Kidney (tissue), 13 donors: ENCODE measurements at regions not wholly inside any gene's neighbourhood (a gene's known extent, or its start where the extent isn't known, plus 50 kb on each side); places are given as distances from the start of the nearest gene placed in this dataset.

Experiments used
- DNase-seq, 5 donors: peaks; one replicate each; pipeline ENCODE4 v3.0.0-alpha.2; 2013 to 2020
- FAIRE-seq: peaks from 2 replicates; lab custom pipeline; 2012; peaks lifted over from hg19 to GRCh38; lab: Jason Lieb, UNC
- H3K27ac ChIP-seq, 2 donors: one replicate each; pipeline ENCODE4 v1.7.0; 2013; ENCODE audit warnings: low read depth in 2 of 2, low read length in 2 of 2, inconsistent platforms in 1 of 2
- H3K27me3 ChIP-seq: one replicate; pipeline ENCODE4 v1.7.1; 2013; ENCODE audit warnings: low read length, inconsistent platforms; ENCODE audit not compliant: control insufficient read depth, insufficient read depth
- H3K36me3 ChIP-seq, 3 donors: one replicate each; pipeline versions ENCODE4 v1.7.0 to v1.7.1; 2013; ENCODE audit warnings: low read length in 3 of 3, control low read depth in 1 of 3, inconsistent platforms in 1 of 3; ENCODE audit not compliant: insufficient read depth in 3 of 3, control insufficient read depth in 2 of 3
- H3K4me1 ChIP-seq, 3 donors: one replicate each; pipeline versions ENCODE4 v1.7.0 to v1.7.1; 2013; ENCODE audit warnings: low read length in 3 of 3, inconsistent platforms in 1 of 3, low read depth in 1 of 3; ENCODE audit not compliant: control insufficient read depth in 2 of 3, insufficient read depth in 2 of 3
- H3K4me3 ChIP-seq, 3 donors: one replicate each; pipeline versions ENCODE4 v1.7.0 to v1.8.1; 2013; ENCODE audit warnings: low read length in 3 of 3, control low read depth in 1 of 3, inconsistent platforms in 1 of 3
- H3K9ac ChIP-seq, 3 donors: one replicate each; pipeline versions ENCODE4 v1.7.0 to v1.7.1; 2013; ENCODE audit warnings: low read length in 3 of 3, control low read depth in 1 of 3, inconsistent platforms in 1 of 3
- H3K9me3 ChIP-seq, 3 donors: one replicate each; pipeline versions ENCODE4 v1.7.0 to v1.7.1; 2013; ENCODE audit warnings: low read length in 3 of 3, control low read depth in 1 of 3, inconsistent platforms in 1 of 3; ENCODE audit not compliant: control insufficient read depth in 2 of 3, insufficient read depth in 1 of 3
- intact Hi-C: fragments of 100-400 bp; cut with DNase I; formaldehyde crosslinking; loops from one replicate; pipeline ENCODE4 v1.11.1; 2022
- TF ChIP-seq, protein P1 (sequence below): IDR thresholded peaks from 3 replicates; pipeline ENCODE4 v1.5.1; 2012; ENCODE audit warnings: mild to moderate bottlenecking, moderate library complexity, borderline replicate concordance; ENCODE audit not compliant: insufficient read depth; ENCODE audit errors: extremely low read depth
- donor health status: control.
- donor health status: control.
- donor health status: control.
- donor health status: control.
- donor health status: control.
- donor health status: DM: yes; HTN: yes; CAD: no.
- donor health status: Normal renal cell carcinoma (clear cell type).

DNA sequence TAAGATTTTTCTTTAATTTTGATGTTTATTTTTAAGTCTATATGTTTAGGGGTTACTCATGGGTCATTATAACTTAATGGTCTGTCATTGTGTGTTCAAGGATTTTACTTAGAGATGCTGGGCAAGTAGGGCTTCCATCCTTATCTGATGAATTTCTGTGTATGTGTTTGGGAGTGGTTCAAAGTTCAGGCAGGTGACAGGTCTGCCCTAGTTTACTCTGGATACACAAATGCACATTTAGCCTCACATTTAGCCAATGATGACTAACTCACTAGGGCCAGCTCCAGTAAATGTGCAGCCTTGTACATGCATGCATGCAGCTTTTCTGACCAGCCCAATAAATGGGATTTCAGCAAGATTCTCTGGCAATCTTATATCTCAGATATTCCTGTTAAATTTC is 554.1 kb downstream of the SI start:
- intact Hi-C loops: no loop called here

DNA sequence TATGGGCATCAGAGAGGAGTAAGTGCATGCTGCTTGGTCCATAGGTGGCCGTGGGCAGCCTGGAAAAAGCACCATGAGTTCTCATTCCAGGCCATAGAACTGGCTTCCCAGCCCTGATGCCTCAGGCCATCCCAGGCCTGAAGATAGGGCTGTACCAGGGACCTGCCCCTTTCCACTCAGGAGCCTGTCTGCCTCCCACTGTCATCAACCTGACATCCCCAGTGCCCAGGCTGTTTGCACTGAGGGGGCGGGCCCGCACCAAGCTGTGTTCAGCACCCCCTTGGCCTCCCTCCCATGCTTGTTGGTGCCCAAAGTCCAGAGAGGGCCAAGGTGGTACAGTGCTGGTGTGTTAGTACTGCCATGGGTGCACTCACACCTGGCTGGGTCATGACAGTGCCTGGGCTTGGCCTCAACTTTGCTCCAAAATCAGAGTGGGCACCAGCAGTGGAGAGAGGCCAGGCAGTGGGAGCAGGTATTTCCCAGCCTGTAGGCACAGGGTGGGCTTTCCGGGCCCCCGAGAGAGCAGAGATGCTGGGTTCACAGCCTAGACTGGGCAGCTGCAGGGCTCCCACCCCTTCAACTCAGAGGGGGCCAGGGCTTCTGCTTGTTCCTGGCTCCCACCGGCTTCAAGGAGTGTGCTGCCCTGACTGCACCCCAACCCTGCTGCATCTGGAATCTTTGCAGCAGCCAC is 556.1 kb downstream of the SI start:
- intact Hi-C loops: no loop called here
- no peak for DNase-seq
- Histone ChIP-seq H3K9ac (no peak overlapping the region), H3K27me3 (no peaks in the 10 kb centered on the region), H3K9me3 (peaks cover 0 to 6% (median 0%) of the 10 kb centered on the region in 3 donors), H3K4me3 (no peak overlapping the region), H3K27ac (no peak overlapping the region), H3K36me3 (no peaks in the 10 kb centered on the region), H3K4me1 (no peaks in the 10 kb centered on the region)
- FAIRE-seq: no peak
- TF ChIP-seq, protein P1, sequence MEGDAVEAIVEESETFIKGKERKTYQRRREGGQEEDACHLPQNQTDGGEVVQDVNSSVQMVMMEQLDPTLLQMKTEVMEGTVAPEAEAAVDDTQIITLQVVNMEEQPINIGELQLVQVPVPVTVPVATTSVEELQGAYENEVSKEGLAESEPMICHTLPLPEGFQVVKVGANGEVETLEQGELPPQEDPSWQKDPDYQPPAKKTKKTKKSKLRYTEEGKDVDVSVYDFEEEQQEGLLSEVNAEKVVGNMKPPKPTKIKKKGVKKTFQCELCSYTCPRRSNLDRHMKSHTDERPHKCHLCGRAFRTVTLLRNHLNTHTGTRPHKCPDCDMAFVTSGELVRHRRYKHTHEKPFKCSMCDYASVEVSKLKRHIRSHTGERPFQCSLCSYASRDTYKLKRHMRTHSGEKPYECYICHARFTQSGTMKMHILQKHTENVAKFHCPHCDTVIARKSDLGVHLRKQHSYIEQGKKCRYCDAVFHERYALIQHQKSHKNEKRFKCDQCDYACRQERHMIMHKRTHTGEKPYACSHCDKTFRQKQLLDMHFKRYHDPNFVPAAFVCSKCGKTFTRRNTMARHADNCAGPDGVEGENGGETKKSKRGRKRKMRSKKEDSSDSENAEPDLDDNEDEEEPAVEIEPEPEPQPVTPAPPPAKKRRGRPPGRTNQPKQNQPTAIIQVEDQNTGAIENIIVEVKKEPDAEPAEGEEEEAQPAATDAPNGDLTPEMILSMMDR: no peak

More for the DNA sequence above, 554.1 kb downstream of the SI start:
- Histone ChIP-seq H3K9ac (no peak overlapping the region), H3K4me3 (no peak overlapping the region), H3K4me1 (no peaks in the 10 kb centered on the region), H3K36me3 (no peaks in the 10 kb centered on the region), H3K27me3 (no peaks in the 10 kb centered on the region), H3K9me3 (peaks cover 0 to 6% (median 0%) of the 10 kb centered on the region in 3 donors), H3K27ac (no peak overlapping the region)
- no peak for FAIRE-seq
- no peak for DNase-seq
- TF ChIP-seq, protein P1: no peak

DNA sequence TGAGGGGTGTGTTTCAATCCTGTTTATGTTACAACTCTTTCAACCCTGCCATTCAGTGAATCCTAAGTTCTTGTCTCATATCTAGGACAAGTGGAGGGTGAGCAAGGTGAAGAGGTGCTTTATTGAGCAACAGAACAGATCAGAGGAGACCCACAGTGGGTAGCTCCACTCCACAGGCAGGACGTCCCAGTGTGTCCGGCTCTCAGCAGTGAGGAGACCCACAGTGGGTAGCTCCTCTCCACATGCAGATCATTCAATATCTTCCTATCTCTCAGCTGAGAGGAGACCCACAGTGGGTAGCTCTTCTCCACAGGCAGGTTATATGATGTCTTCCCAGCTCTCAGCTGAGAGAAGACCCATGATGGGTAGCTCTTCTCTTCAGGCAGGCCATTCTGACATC is 556.7 kb downstream of the SI start:
- Histone ChIP-seq H3K9ac (no peak overlapping the region), H3K9me3 (peaks cover 0 to 6% (median 0%) of the 10 kb centered on the region in 3 donors), H3K36me3 (no peaks in the 10 kb centered on the region), H3K4me3 (no peak overlapping the region), H3K27me3 (no peaks in the 10 kb centered on the region), H3K4me1 (no peaks in the 10 kb centered on the region), H3K27ac (no peak overlapping the region)
- TF ChIP-seq, protein P1: no peak
- intact Hi-C loops: no loop called here
- DNase-seq (no peak), FAIRE-seq (no peak)
